Thoracic aorta (tissue), 2 donors: ENCODE measurements at regions not wholly inside any gene's neighbourhood (a gene's known extent, or its start where the extent isn't known, plus 50 kb on each side); places are given as distances from the start of the nearest gene placed in this dataset.

ENCODE experiments used
- ATAC-seq: fragments of 150-250 bp; one replicate; pipeline ENCODE4 v1.8.0; 2017; ENCODE audit warnings: low read depth; ENCODE audit not compliant: insufficient number of reproducible peaks, low FRiP score
- DNase-seq: peaks from one replicate; pipeline ENCODE4 v3.0.0-alpha.2; 2020; ENCODE audit warnings: low spot score
- H3K27ac ChIP-seq, 2 donors: fragments of 200-600 bp; sonication (generic); 1 replicate in 1 of 2; 2 replicates in 1 of 2; pipeline ENCODE4 v1.5.1; 2016; ENCODE audit warnings: mild to moderate bottlenecking in 2 of 2, moderate library complexity in 2 of 2
- H3K27me3 ChIP-seq: fragments of 200-600 bp; sonication (generic); replicated peaks from 2 replicates; pipeline ENCODE4 v1.6.0; 2016; ENCODE audit warnings: mild to moderate bottlenecking; ENCODE audit not compliant: insufficient read depth
- H3K36me3 ChIP-seq: fragments of 200-600 bp; sonication (generic); one replicate; pipeline ENCODE4 v1.5.1; 2016
- H3K4me1 ChIP-seq, 2 donors: fragments of 200-600 bp; sonication (generic); 1 replicate in 1 of 2; 2 replicates in 1 of 2; pipeline versions ENCODE4 v1.5.1 to v1.6.0; 2016; ENCODE audit warnings: low read depth in 2 of 2, mild to moderate bottlenecking in 1 of 2; ENCODE audit not compliant: control insufficient read depth in 1 of 2
- H3K4me3 ChIP-seq: fragments of 200-600 bp; sonication (generic); 2 replicates; pipeline ENCODE4 v1.5.1; 2016; ENCODE audit warnings: mild to moderate bottlenecking
- H3K9me3 ChIP-seq: fragments of 200-600 bp; sonication (generic); 2 replicates; pipeline ENCODE4 v1.5.1; 2016
- CTCF ChIP-seq: fragments of 200-600 bp; sonication (generic); IDR thresholded peaks from one replicate; pipeline ENCODE4 v1.5.1; 2019; ENCODE audit warnings: antibody characterized with exemption

DNA sequence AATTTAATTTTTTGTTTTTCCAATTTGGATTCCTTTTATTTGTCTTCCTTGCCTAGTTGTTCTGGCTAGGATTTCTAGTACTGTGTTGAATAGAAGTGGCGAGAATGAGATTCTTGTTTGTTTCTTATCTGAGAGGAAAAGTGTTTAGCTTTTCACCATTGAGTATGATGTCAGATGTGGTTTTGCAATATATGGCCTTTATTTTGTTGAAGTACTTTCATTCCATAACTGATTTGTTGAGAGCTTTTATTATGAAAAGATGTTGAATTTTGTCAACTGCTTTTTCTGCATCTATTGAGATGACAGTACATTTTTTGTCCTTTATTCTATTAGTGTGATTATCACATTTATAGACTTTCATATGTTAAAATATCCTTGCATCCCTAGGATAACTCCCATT is 462.0 kb downstream of the CCDC91 start:
- Histone ChIP-seq H3K4me3 (no peak overlapping the region), H3K27me3 (no peaks in the 10 kb centered on the region), H3K4me1 (no peaks in the 10 kb centered on the region), H3K36me3 (no peaks in the 10 kb centered on the region), H3K9me3 (no peaks in the 10 kb centered on the region), H3K27ac (no peak overlapping the region)
- DNase-seq: no peak
- TF ChIP-seq CTCF: no peak
- ATAC-seq: no peak

GRCh38 chr12:28681980-28682379 is 467.1 kb upstream of the FAR2 start:
- TF ChIP-seq CTCF: no peak
- Histone ChIP-seq H3K4me3 (no peak overlapping the region), H3K36me3 (no peaks in the 10 kb centered on the region), H3K27ac (no peak overlapping the region), H3K4me1 (no peaks in the 10 kb centered on the region), H3K27me3 (no peaks in the 10 kb centered on the region), H3K9me3 (no peaks in the 10 kb centered on the region)
- DNase-seq (no peak), ATAC-seq (no peak)

GRCh38 chr12:28683366-28683765 is 465.7 kb upstream of the FAR2 start:
- Histone ChIP-seq H3K4me3 (no peak overlapping the region), H3K27ac (no peak overlapping the region), H3K36me3 (no peaks in the 10 kb centered on the region), H3K9me3 (no peaks in the 10 kb centered on the region), H3K4me1 (no peaks in the 10 kb centered on the region), H3K27me3 (no peaks in the 10 kb centered on the region)
- ATAC-seq (no peak), DNase-seq (no peak)
- no peak for TF ChIP-seq CTCF

DNA sequence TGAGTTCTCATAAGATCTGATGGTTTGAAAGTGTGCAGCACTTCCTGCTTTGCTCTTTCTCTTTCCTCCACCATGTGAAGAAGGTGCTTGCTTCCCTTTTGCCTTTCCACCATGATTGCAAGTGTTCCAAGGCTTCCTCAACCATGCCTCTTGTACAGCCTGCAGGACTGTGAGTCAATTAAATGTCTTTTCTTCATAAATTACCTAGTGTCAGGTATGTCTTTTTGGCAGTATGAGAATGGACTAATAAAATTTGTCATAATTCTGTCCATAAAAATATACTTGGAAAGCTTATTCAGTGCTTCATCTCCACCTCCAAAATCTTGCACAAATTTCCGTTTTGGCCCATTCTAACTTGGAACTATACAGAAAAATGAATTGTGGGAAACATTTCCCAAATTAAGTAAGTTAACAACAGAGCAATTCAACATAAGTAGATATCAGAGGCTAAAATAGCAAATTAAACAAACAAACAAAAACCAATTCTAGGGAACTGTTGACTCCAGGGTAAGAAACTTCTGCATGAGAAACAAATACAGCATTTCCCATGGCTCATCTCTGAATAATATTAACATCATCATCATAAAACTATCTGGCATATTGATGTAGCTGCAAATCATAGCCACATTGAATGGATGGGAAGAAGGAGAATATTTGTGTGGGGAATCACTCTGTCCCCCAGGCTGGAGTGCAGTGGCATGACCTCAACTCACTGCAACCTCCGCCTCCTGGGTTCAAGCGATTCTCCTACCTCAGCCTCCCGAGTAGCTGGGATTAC is 459.5 kb upstream of the FAR2 start:
- TF ChIP-seq CTCF: no peak
- Histone ChIP-seq H3K9me3 (no peaks in the 10 kb centered on the region), H3K4me1 (no peaks in the 10 kb centered on the region), H3K4me3 (no peak overlapping the region), H3K36me3 (no peaks in the 10 kb centered on the region), H3K27ac (no peak overlapping the region), H3K27me3 (no peaks in the 10 kb centered on the region)
- no peak for ATAC-seq
- no peak for DNase-seq

GRCh38 chr12:28693565-28694219 is 455.4 kb upstream of the FAR2 start:
- Histone ChIP-seq H3K27ac (no peak overlapping the region), H3K36me3 (no peaks in the 10 kb centered on the region), H3K4me1 (no peaks in the 10 kb centered on the region), H3K27me3 (no peaks in the 10 kb centered on the region), H3K4me3 (no peak overlapping the region), H3K9me3 (no peaks in the 10 kb centered on the region)
- no peak for TF ChIP-seq CTCF
- DNase-seq (no peak), ATAC-seq (no peak)
